ENCODE measurements at regions not wholly inside any gene's neighbourhood (a gene's known extent, or its start where the extent isn't known, plus 50 kb on each side); places are given as distances from the start of the nearest gene placed in this dataset.

DNA sequence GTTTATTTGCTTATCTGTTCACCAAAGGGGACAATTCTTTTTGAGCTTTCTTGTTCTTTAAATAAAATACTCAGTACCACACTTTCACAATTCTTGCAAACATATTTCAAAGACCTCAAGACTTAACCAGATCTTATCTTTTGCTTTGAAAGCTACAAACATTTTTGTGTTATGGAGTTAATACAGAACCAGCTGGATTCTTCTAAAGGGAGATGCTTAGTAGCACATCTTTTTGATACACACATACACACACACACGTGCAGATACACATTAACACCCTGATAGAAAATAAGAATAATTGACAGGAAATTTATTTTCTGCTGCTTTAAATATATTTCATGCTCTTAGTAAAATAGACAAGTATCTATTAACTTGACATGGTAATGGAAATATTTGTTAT, 379.1 kb downstream of the SH2D1A start:
- ATAC-seq (no peak), DNase-seq (ENCODE audit: low read depth, low spot score) (no peak), FAIRE-seq (no peak)
- Histone ChIP-seq H2AFZ (ENCODE audit: control insufficient read depth, low read depth, low read length) (no peak overlapping the region), H4K20me1 (ENCODE audit: control insufficient read depth, insufficient read depth) (no peaks in the 10 kb centered on the region), H3K27me3 (replicated peaks in 1 of 2; ENCODE audit: control insufficient read depth in 2 of 2, insufficient read depth in 2 of 2, low read length in 1 of 2) (no peaks in the 10 kb centered on the region), H3K4me2 (ENCODE audit: control insufficient read depth, insufficient read depth) (no peak overlapping the region), H3K27ac (ENCODE audit: control insufficient read depth, insufficient read depth) (no peak overlapping the region), H3K4me3 (no peak overlapping the region), H3K36me3 (ENCODE audit: control insufficient read depth in 2 of 2, insufficient read depth in 2 of 2, low read length in 1 of 2) (no peaks in the 10 kb centered on the region), H3K79me2 (ENCODE audit: control insufficient read depth, insufficient read depth, low read length) (no peaks in the 10 kb centered on the region), H3K9ac (ENCODE audit: control insufficient read depth, insufficient read depth, low read length) (no peak overlapping the region), H3K4me1 (ENCODE audit: control insufficient read depth, insufficient read depth, low read length) (no peaks in the 10 kb centered on the region), H3K9me3 (replicated peaks; ENCODE audit: control insufficient read depth, insufficient read depth, low read length) (no peaks in the 10 kb centered on the region)
- ChIA-PET POLR2A (no interaction called here), CTCF (no interaction called here), SMC1A (ENCODE audit: uncharacterized antibody, unreplicated experiment) (no interaction called here), RAD21 (ENCODE audit: unreplicated experiment) (no interaction called here)
- WGBS (ENCODE audit: insufficient coverage, insufficient replicate concordance, low lambda C conversion rate, missing lambda C conversion rate): 19% methylated on average over 1 of the region's 1 CpG
- no peak for TF ChIP-seq POLR2AphosphoS2 (IDR thresholded peaks at IDR 0.05; ENCODE audit: low read depth, low read length)
- intact Hi-C loops (cut with micrococcal nuclease; ENCODE audit: unreplicated experiment): no loop called here
- no TSS peak for BruUV-seq (replicated peaks)
- in situ Hi-C loops (cut with MboI): no loop called here

DNA sequence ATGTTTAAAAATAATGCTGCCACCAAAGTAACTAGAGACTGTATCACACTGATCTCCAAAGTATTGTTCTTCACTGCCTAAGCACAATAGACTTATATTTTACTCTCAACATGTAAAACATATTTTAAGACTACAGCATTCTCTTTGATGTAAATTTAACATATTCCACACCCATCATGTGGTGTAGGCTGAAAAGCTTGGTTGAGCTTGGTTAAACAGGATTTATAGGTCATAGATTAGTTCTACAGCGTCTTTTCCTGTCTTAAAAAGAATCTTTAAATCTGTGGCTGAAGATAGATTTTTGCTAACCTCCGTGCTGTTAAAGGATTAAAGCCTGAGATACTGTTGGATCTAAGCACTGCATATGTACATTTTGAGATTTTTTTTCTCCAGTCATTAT, 379.9 kb downstream of the SH2D1A start:
- RAD21 ChIA-PET (ENCODE audit: unreplicated experiment): no interaction called here
- intact Hi-C loops (cut with micrococcal nuclease; ENCODE audit: unreplicated experiment): no loop called here
- Histone ChIP-seq H3K36me3 (ENCODE audit: control insufficient read depth in 2 of 2, insufficient read depth in 2 of 2, low read length in 1 of 2) (no peaks in the 10 kb centered on the region), H3K4me2 (ENCODE audit: control insufficient read depth, insufficient read depth) (no peak overlapping the region), H3K27ac (ENCODE audit: control insufficient read depth, insufficient read depth) (no peak overlapping the region), H3K9ac (ENCODE audit: control insufficient read depth, insufficient read depth, low read length) (no peak overlapping the region), H3K4me1 (ENCODE audit: control insufficient read depth, insufficient read depth, low read length) (no peaks in the 10 kb centered on the region), H4K20me1 (ENCODE audit: control insufficient read depth, insufficient read depth) (no peaks in the 10 kb centered on the region), H3K4me3 (no peak overlapping the region), H2AFZ (ENCODE audit: control insufficient read depth, low read depth, low read length) (no peak overlapping the region), H3K27me3 (replicated peaks in 1 of 2; ENCODE audit: control insufficient read depth in 2 of 2, insufficient read depth in 2 of 2, low read length in 1 of 2) (no peaks in the 10 kb centered on the region), H3K9me3 (replicated peaks; ENCODE audit: control insufficient read depth, insufficient read depth, low read length) (no peaks in the 10 kb centered on the region), H3K79me2 (ENCODE audit: control insufficient read depth, insufficient read depth, low read length) (no peaks in the 10 kb centered on the region)
- TF ChIP-seq DPF2 (IDR thresholded peaks at IDR 0.05): no peak
- TF ChIP-seq USF2 (IDR thresholded peaks at IDR 0.05; ENCODE audit: borderline replicate concordance, low read depth, low read length): no peak
- TF ChIP-seq TARDBP (IDR thresholded peaks at IDR 0.05; ENCODE audit: borderline replicate concordance): no peak
- no peak for TF ChIP-seq POLR2AphosphoS5 (IDR thresholded peaks at IDR 0.05; ENCODE audit: low read length)
- TF ChIP-seq, protein P1, sequence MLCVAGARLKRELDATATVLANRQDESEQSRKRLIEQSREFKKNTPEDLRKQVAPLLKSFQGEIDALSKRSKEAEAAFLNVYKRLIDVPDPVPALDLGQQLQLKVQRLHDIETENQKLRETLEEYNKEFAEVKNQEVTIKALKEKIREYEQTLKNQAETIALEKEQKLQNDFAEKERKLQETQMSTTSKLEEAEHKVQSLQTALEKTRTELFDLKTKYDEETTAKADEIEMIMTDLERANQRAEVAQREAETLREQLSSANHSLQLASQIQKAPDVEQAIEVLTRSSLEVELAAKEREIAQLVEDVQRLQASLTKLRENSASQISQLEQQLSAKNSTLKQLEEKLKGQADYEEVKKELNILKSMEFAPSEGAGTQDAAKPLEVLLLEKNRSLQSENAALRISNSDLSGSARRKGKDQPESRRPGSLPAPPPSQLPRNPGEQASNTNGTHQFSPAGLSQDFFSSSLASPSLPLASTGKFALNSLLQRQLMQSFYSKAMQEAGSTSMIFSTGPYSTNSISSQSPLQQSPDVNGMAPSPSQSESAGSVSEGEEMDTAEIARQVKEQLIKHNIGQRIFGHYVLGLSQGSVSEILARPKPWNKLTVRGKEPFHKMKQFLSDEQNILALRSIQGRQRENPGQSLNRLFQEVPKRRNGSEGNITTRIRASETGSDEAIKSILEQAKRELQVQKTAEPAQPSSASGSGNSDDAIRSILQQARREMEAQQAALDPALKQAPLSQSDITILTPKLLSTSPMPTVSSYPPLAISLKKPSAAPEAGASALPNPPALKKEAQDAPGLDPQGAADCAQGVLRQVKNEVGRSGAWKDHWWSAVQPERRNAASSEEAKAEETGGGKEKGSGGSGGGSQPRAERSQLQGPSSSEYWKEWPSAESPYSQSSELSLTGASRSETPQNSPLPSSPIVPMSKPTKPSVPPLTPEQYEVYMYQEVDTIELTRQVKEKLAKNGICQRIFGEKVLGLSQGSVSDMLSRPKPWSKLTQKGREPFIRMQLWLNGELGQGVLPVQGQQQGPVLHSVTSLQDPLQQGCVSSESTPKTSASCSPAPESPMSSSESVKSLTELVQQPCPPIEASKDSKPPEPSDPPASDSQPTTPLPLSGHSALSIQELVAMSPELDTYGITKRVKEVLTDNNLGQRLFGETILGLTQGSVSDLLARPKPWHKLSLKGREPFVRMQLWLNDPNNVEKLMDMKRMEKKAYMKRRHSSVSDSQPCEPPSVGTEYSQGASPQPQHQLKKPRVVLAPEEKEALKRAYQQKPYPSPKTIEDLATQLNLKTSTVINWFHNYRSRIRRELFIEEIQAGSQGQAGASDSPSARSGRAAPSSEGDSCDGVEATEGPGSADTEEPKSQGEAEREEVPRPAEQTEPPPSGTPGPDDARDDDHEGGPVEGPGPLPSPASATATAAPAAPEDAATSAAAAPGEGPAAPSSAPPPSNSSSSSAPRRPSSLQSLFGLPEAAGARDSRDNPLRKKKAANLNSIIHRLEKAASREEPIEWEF (IDR thresholded peaks at IDR 0.05; ENCODE audit: insufficient replicate concordance, low read depth, low read length): no peak
- TF ChIP-seq IKZF1 (conservative IDR thresholded peaks at IDR 0.05): no peak
- no peak for TF ChIP-seq SKIL (IDR thresholded peaks at IDR 0.05; ENCODE audit: low read depth, poor library complexity, severe bottlenecking)
- TF ChIP-seq MTA2 (IDR thresholded peaks at IDR 0.05; ENCODE audit: low read depth): no peak
- TF ChIP-seq SMC3 (IDR thresholded peaks at IDR 0.05; ENCODE audit: borderline replicate concordance, low read length): no peak
- TF ChIP-seq NBN (IDR thresholded peaks at IDR 0.05): no peak
- DNase-seq (ENCODE audit: low read depth, low spot score) (no peak), ATAC-seq (no peak), FAIRE-seq (no peak)
- BruUV-seq (replicated peaks): no TSS peak
- POLR2A ChIA-PET: no interaction called here
- SMC1A ChIA-PET (ENCODE audit: uncharacterized antibody, unreplicated experiment): no interaction called here
- WGBS (ENCODE audit: insufficient coverage, insufficient replicate concordance, low lambda C conversion rate, missing lambda C conversion rate): 0% methylated on average over 2 of the region's 2 CpGs
- in situ Hi-C loops (cut with MboI): no loop called here
- CTCF ChIA-PET: no interaction called here
